M059J (cell line): ENCODE measurements at regions not wholly inside any gene's neighbourhood (a gene's known extent, or its start where the extent isn't known, plus 50 kb on each side); places are given as distances from the start of the nearest gene placed in this dataset.

Experiments used
- DNase-seq: peaks from one replicate; pipeline ENCODE4 v3.0.0-alpha.2; 2012; ENCODE audit warnings: low read depth

DNA sequence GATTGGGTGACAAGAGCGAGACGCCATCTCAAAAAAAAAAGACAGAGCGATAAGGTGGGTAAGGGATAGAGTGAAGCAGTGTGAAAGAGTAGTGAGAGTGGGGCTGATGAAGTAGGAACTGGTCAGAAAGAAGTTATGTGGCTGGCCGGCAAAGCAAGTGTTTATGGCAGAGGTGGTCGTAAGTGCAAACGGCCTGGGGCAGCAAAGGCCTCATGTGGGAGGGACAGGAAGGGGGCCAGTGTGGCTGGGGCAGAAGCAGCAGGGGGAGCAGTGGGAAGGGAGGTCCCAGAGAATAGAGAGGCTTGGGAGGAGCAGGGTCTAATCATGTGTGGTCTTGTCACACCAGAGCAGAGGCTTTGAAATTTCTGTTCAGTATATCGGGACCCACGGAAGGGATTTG lies 186.2 kb downstream of the HS3ST3B1 start:
- DNase-seq = no peak

DNA sequence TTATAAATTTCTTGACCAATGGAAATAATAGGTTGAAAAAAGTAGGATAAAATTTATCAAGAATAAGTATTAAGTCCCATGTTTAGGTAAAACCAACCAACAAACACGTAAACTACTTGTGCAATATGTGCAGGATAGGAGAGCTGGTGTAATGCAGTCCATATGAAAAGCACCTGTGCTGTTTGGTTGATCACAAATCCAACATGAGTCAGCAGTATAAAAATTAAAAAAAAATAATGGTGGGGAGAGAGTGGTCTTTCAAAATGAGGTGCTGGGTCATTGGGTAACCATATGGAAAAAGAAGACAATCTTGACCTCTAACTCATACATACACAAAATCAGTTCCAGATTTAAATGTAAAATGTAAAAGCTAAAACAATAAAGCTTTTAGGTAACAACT lies 181.8 kb downstream of the HS3ST3B1 start:
- no peak for DNase-seq

DNA sequence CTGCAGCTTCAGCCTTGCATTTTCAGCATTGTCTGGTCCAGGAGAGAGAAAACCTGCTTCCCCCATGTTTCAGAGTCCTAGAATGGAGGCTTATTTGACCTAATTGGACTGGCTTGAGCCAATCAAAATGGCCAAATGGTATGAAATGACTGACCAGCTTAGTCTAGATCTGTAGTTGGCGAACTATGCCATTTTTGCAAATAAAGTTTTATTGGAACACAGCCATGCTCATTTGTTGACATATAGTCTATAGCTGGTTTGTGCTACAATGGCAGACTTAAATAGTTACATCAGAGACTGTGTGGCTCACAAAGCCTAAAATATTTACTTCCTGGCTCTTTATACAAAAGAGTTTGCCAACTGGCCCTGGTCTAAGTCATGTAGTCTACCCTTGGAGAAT lies 180.8 kb downstream of the HS3ST3B1 start:
- DNase-seq = no peak

DNA sequence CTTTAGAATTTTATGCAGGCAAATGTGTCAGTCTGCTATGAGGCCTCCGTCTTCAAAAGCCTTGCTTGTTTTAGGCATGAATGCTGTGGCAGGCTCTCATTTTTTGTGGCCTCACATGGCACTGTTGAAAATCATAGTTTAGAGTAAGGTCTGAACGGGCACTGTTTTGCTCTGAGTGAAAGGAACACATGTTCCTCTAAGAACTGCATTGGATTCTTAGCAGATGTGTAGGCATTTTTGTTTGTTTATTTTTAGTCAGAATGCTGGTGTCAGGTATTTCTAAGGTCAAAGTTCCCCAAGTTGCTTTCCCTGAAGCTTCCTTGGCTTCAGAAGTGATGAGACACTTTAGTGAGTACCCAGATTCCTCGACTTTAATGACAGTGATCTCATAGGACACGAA lies 173.7 kb downstream of the HS3ST3B1 start:
- DNase-seq = no peak

DNA sequence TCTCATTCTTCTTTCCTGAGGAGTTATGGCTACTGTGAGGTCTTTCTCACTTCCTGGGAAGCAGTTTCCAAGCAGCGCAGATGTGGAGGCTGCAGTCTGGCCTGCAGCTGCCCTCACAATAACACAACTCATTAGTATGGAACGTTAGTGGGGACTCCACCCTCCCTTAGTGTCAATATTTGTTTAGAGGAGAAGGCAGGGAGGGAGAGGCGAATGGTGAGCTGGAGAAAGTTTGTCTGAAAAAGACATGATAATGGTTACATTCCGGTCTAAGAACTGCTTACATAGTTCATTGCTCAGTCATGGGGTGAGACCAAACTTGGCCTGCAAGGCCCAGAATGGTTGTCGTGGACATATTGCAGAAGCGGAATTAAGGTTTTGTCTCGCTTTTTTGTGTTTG lies 170.2 kb downstream of the HS3ST3B1 start:
- peak; percentile 8 for DNase-seq

- DNase-seq = no peak
Observed at GRCh38 chr17:14470417-14470816, 169.5 kb downstream of the HS3ST3B1 start.

GRCh38 chr17:14469971-14470370 lies 169.1 kb downstream of the HS3ST3B1 start:
- no peak for DNase-seq

- DNase-seq = no peak
Observed at GRCh38 chr17:14468858-14469257, 168.0 kb downstream of the HS3ST3B1 start.

DNA sequence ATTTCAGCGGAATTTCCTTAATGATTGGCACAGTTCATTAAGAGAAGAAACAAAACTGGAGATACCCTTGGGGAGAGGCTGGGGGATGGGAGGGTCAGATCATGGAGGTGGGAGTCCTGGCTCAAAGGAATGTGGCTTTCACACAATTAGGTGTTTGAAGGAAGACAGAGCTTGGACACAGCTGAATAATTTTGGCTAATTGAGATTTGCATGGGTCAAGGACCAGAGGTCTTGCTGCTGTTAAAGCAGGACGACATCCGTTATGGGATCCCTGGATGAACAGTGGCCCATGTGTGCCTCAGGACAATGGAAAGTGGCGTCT lies 160.3 kb downstream of the HS3ST3B1 start:
- no peak for DNase-seq

DNA sequence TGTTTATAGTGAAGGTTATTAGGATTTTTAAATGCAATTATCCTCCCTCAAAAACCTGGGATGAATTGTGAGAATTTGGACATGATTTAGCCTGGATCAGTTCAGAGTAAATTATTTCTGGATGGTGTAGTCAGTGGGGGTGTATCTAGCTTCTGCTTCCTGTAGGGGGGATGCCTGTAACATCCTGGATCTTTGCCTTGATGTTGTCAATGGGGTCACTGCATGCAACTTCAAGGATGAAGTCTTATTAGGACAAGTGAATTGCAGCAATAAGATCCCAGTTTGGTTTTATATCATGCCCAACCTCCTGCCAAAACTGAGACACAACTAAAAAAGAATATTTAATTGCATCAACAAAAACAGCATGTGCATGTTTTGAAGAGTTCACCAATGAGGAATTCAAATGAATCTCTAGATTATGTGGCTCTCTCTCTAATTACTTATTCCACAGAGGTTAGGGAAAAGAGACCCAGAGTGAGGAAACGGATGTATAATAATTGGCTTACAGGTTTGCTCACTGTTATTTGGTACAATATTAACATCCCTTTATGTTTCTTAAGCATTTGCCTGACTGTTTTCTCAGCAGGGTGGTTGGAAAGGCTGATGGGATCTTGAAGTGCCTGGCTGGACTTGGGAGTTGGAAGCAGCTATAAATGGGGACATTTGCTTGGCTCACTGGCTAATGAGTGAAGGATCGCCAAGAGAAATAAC lies 159.8 kb downstream of the HS3ST3B1 start:
- DNase-seq = no peak

- DNase-seq = no peak
Observed at GRCh38 chr17:14459955-14460354, 159.1 kb downstream of the HS3ST3B1 start.

DNA sequence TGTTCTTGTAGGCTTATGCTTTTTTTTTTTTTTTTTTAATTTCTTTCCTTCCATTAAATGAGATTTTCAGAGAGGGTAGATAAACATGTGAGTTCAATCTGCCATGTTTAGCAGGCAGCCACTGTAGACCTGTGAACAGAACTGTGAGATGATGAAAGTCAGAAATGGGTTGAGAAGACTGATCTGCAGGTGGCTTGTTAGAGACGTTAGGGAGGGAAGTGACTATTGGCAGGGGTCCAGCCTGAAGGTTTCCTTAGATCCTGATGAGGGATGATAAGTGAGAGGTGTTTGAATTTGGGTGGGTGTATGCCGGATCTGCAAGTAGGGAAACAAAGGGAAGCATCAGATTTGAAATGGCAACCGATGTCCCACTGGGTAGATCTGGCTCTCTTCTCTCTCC lies 157.8 kb downstream of the HS3ST3B1 start:
- no peak for DNase-seq

DNA sequence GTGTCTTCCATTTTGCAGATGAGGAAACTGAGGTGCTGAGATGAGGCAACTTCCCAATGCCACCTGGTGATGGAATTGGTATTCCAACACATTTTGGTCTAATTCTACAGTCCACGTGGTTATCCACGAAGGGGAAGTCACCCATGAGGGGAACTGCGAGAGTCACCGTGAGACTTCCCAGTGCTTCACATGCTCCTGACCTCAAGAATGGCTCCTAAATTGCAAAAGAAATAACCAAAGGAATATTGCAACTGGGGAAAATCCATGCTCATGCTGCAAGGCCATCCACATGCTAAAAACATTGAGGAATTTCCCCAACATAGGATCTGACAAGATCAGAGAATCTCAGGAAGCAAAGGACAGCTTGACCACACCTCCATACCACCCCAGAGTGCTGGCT lies 153.9 kb downstream of the HS3ST3B1 start:
- DNase-seq = no peak

- DNase-seq = no peak
Observed at GRCh38 chr17:14452856-14453255, 152.0 kb downstream of the HS3ST3B1 start.

DNA sequence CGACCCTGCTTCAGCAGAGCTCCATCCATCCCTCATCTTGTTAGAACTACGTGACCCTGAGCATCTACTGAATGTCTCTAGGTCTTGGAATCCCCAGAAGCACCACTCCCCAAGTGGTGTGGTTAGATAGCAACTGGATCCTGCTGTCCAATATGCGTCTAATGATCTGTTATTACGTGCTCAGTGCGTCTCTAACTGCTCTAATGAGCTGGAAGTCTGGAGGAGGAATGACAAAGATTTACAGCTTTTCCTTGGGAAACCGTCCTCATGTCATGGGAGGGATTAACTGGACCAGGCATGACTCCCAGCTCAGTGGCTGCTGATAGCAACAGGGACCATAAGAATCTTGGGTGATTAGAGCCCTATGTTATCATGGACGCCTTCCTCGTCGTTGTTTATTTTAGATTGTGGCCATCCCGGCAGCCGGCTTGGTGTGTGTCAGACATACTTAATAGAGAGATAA lies 150.9 kb downstream of the HS3ST3B1 start:
- no peak for DNase-seq

DNA sequence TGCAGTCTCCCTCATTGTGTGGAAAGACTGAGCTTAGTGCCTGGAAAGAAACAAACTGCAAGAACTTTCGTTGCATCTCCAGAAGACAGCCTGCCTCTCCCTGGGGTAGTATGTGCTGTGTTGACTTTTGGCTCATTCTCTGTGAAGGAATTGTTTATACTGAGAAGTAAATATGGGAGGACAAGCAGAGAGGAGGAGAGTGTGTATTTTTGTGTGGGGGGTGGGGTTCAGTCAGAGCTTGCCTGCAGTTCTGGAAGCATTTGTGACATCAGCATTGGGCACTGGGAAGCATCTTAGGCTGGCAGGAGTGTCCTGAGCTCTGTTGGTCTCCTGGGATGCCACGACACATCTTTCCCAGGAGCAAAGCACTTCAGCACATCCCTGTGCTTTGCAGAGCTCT lies 147.9 kb downstream of the HS3ST3B1 start:
- no peak for DNase-seq

DNA sequence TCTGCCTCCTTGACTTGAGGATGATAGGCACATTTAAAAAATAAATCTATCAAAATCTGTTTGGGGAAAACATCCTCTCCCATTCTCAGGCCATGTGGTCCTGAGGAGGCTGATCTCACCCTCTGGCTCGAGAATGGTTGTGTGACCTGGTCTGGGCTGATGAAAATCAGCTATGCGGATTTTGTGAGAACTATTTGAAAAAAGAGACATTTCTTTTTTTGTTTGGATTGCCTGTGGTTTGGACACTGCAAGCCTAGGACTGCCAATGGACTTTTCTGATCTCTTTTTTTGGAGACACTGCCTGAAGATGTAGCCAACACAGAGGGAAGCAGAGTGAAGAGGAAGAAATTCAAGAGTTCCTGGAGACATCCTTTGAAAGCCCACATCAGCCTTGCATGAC lies 145.9 kb downstream of the HS3ST3B1 start:
- DNase-seq = no peak

- DNase-seq = no peak
Observed at GRCh38 chr17:14444915-14445314, 144.0 kb downstream of the HS3ST3B1 start.

DNA sequence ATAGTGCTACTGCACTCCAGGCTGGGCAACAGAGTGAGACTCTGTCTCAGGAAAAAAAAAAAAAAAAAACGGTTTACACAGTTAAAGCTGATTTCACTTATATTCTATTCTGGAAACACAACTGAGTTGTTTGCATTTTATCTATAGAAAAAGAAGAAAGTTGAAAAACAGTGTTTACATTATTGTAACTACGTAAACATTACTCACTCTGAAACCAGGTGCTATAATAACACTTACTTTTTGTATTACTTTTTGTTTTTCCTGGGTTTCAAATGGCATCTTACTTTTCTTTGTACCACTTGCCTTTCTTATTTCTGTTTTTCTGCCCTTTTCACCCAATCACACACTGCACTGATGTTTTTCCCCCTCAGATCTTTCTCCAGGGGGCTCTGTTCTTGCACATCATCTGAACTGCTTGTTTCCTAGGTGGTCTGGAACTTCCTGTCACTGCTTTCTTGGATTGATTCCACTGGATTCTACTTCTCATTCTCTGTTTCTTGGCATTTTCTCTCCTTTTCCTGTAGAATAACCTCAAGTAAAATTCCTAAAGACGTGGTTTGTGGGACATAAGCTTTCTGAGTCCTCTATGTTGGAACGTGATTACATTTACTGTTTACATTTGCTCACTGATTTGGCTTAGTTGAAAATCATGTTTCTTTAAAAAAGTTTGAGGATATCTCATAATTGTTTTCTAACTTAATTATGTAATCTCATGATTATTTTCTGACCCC lies 142.1 kb downstream of the HS3ST3B1 start:
- DNase-seq = no peak

GRCh38 chr17:14437176-14437575 lies 136.3 kb downstream of the HS3ST3B1 start:
- DNase-seq = no peak

DNA sequence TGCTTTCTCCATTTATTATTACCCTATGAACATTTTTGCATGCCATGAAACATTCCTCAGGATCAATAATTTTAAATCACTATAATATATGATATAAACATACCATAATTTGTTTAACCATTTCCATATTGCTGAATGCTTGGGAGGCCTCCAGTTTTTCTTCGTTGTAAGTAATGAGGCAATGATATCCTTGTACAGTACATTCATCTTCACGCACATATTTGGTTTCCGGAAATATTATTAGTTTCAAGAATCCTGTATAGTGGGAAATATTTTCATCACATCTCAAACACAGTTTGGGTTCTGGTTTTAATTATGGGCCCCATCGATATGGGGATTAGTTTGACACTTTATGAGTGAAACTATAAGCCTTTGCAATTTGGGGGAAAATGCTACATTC lies 135.4 kb downstream of the HS3ST3B1 start:
- no peak for DNase-seq

DNA sequence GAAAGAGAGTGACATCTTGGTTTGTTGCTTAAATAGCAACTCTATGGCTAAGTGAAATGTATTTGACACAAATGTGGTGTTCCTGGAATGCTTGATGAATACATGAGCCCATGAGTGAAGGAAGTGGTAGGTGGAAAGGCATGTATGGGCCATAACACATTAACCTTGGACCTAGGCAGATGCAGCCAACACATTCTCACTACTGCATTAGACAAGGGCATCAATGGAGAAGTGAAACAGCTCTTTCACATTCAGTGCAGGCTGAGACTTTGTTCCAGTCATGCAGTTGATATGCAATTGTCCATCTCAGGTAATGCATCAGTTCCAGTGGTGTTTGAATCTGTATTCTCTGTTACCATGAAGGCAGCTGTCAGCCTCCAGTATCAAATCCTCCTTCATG lies 133.6 kb downstream of the HS3ST3B1 start:
- no peak for DNase-seq

DNA sequence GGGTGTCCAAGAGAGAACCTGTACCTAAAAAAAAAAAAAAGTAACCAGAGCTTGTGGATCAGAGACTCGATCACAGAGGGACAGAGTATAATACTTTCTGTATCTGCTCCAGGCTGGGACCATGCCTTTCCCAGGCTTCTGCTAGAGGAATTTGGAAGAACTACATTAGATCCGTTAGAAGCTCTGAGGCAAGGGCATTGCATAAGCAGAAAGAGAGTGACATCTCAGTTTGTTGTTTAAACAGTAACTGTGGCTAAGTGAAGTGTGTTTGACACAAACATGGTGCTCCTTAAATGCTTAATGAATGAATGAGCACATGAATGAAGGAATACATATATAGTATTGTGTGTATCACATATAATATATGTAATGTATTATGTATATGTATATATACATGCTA lies 131.2 kb downstream of the HS3ST3B1 start:
- DNase-seq = no peak

DNA sequence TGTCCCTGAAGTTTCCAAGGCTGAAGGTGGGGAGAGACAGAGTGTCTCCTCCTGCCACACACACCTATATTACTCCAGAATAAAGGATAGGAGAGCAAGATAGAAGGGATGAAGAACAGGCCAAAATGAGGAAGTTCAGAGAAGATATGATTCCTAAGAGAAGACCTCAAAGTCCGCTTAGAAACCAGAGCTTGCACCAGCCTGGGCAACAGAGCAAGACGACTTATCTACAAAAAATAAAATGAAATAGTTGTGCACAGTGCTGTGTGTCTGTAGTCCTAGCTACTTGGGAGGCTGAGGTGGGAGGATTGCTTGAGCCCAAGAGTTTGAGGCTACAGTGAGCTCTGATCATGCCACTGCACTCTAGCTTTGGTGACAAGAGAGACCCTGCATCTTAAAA lies 128.2 kb downstream of the HS3ST3B1 start:
- DNase-seq = no peak
